Upper lobe of left lung (tissue), 6 donors: ENCODE measurements at regions not wholly inside any gene's neighbourhood (a gene's known extent, or its start where the extent isn't known, plus 50 kb on each side); places are given as distances from the start of the nearest gene placed in this dataset.
"Not testable (repeated sequence)": the region's sequence is repeated elsewhere in the genome, so short reads cannot be mapped to it uniquely, and the experiment has no call there.

ENCODE experiments used
- ATAC-seq, 2 donors: fragments of 200-7000 bp; cut with Tn5 transposase; one replicate each; pipeline ENCODE4 v1.9.1; 2022; ENCODE audit warnings: mild to moderate bottlenecking in 2 of 2, moderate library complexity in 2 of 2; ENCODE audit not compliant: low FRiP score in 2 of 2
- DNase-seq, 2 donors: peaks; one replicate each; pipeline ENCODE4 v3.0.0-alpha.2; 2019 to 2020
- H3K27ac ChIP-seq, 4 donors: fragments of 200-600 bp; sonication (generic); one replicate each; pipeline ENCODE4 v1.5.1; 2016 to 2019
- H3K27me3 ChIP-seq, 4 donors: fragments of 200-600 bp; sonication (generic); one replicate each; pipeline ENCODE4 v1.5.1; 2017 to 2019
- H3K36me3 ChIP-seq, 4 donors: fragments of 200-600 bp; sonication (generic); one replicate each; pipeline ENCODE4 v1.5.1; 2016 to 2019
- H3K4me1 ChIP-seq, 4 donors: fragments of 200-600 bp; sonication (generic); one replicate each; pipeline ENCODE4 v1.5.1; 2018 to 2019
- H3K4me3 ChIP-seq, 4 donors: fragments of 200-600 bp; sonication (generic); one replicate each; pipeline ENCODE4 v1.5.1; 2017 to 2019; ENCODE audit warnings: mild to moderate bottlenecking in 2 of 4, moderate library complexity in 1 of 4
- H3K9me3 ChIP-seq, 4 donors: fragments of 200-600 bp; sonication (generic); one replicate each; pipeline ENCODE4 v1.5.1; 2018 to 2019
- EP300 ChIP-seq, 4 donors: sonication (generic); formaldehyde crosslinking; IDR thresholded peaks; one replicate each; pipeline ENCODE4 v1.5.1; 2017; ENCODE audit warnings: antibody characterized with exemption in 4 of 4, control low read depth in 2 of 4
- POLR2A ChIP-seq, 4 donors: fragments of 450-650 bp; IDR thresholded peaks; one replicate each; pipeline ENCODE4 v1.5.1; 2016 to 2017; ENCODE audit warnings: antibody characterized with exemption in 4 of 4, mild to moderate bottlenecking in 2 of 4
- POLR2AphosphoS5 ChIP-seq, 2 donors: sonication (generic); formaldehyde crosslinking; IDR thresholded peaks; one replicate each; pipeline ENCODE4 v1.5.1; 2017; ENCODE audit warnings: antibody characterized with exemption in 2 of 2
- WGBS, 2 donors: methylation state at CpG; one replicate each; pipeline ENCODE4 v1.1.5; 2017 to 2018; 5-methylcytosine and 5-hydroxymethylcytosine counted together
- TF ChIP-seq, protein P1 (sequence below), 6 experiments: fragments of 450-650 bp in 4 of 6; fragments of 200-600 bp in 2 of 6; sonication (generic) in 2 of 6; IDR thresholded peaks; one replicate each; pipeline ENCODE4 v1.5.1; 2016 to 2019; ENCODE audit warnings: antibody characterized with exemption in 6 of 6
- donor health status: DM: no; HTN: no; CAD: no; lungs with moderate emphysema.
- donor health status: DM: no; HTN: yes; CAD: no; lungs with severe emphysema.

DNA sequence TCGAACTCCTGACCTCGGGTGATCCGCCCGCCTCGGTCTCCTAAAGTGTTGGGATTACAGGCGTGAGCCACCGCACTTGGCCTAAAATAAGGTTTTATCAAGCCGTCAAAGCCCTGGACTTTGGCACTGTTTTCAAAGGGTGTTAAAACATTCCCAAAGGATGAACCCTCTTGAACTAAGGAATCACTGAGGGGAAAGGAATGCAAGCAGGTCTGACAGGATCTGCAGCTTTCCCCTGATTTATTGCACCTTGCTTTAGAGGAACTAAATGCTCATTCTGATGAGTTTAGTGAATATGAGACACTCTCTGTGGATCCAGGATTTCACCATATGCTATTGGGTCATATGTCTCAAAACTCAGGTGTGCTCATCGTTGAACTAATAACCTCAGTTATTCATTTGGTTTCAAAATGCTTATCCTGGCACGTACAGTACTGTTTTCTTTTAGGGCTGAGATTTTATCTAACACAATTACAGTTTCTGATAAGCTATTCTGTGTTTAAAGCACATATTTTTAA lies 63.0 kb upstream of the TSC22D2 start:
- Histone ChIP-seq H3K4me1 (peaks cover 0 to 7% (median 7%) of the 10 kb centered on the region in 4 donors), H3K4me3 (no peak overlapping the region), H3K9me3 (no peaks in the 10 kb centered on the region), H3K27me3 (no peaks in the 10 kb centered on the region), H3K36me3 (no peaks in the 10 kb centered on the region), H3K27ac (no peak overlapping the region)
- 61 to 78% methylated on average over 3 to 10 of the region's 10 CpGs for WGBS, 2 donors
- TF ChIP-seq POLR2A (IDR thresholded peaks at IDR 0.05) (no peak), POLR2AphosphoS5 (IDR thresholded peaks at IDR 0.05) (no peak), EP300 (IDR thresholded peaks at IDR 0.05) (no peak)
- TF ChIP-seq, protein P1, sequence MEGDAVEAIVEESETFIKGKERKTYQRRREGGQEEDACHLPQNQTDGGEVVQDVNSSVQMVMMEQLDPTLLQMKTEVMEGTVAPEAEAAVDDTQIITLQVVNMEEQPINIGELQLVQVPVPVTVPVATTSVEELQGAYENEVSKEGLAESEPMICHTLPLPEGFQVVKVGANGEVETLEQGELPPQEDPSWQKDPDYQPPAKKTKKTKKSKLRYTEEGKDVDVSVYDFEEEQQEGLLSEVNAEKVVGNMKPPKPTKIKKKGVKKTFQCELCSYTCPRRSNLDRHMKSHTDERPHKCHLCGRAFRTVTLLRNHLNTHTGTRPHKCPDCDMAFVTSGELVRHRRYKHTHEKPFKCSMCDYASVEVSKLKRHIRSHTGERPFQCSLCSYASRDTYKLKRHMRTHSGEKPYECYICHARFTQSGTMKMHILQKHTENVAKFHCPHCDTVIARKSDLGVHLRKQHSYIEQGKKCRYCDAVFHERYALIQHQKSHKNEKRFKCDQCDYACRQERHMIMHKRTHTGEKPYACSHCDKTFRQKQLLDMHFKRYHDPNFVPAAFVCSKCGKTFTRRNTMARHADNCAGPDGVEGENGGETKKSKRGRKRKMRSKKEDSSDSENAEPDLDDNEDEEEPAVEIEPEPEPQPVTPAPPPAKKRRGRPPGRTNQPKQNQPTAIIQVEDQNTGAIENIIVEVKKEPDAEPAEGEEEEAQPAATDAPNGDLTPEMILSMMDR (IDR thresholded peaks at IDR 0.05), result no peak
- ATAC-seq (no peak), DNase-seq (no peak)

DNA sequence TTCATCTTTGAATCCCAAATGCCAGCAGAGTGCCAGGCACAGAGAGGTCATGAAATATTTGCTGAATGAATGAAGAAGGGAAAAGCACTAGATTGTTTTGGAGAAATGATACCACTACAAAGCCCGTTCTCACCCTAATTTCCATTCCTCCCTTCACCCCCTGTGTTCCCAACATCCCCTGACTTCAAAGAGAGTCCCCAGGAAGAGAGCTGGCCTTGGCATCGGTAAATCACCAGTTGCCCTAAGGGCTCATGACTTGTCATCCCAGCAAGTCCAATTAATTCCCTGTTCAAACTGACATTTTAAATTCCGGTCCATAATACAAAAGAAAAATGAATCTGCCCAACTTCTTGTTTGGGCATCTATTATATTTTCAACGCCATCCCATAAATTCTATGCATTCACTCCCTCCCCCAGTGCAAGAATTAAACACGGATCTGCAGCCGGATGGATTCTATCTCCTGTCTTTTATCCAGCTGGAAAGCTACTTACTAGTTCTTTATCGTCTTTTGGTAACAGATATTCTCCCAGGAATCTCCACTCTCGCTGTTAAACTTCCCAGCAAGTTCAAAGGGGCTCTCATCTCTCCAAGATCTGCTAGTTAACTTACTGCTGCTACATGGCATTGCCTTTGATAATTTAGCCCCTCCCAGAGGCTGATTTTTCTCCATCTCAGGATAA lies 63.9 kb upstream of the TSC22D2 start:
- WGBS, 2 donors, result 82 to 86% methylated on average over 8 of the region's 8 CpGs
- no peak for TF ChIP-seq POLR2A (IDR thresholded peaks at IDR 0.05)
- no peak for TF ChIP-seq POLR2AphosphoS5 (IDR thresholded peaks at IDR 0.05)
- ATAC-seq (no peak), DNase-seq (no peak)
- no peaks in the 10 kb centered on the region for H3K27me3 ChIP-seq
- H3K27ac ChIP-seq, result no peak overlapping the region
- H3K4me3 ChIP-seq, result no peak overlapping the region
- no peaks in the 10 kb centered on the region for H3K9me3 ChIP-seq
- peaks cover 0 to 7% (median 4%) of the 10 kb centered on the region in 4 donors for H3K4me1 ChIP-seq
- H3K36me3 ChIP-seq, result no peaks in the 10 kb centered on the region

DNA sequence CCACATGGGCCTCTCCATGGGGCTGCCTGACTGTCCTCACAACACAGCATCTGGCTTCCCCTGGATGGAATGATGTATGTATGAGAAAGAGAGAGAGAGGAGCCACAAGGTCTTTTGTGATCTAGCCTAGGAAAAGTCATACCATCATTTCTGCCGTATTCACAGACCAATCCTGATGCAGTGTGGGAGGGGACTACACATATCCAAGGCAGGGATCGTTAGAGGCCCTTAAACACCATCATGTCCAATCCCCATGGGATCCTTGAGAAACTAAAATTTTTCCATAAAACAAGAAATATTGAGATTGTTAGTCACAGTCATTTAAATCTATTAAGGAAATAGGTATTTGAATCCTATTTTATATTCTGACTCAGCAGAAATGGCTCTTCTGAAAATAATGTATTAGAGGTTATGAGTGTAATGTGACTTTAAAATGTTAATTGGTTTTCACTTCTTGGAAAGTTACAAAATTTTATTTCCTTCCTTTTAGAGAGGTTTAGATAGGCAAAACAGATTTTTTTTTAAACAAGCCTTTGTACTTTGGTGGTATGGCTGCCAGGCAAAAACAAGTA lies 65.1 kb upstream of the TSC22D2 start:
- WGBS, 2 donors, result 85 to 94% methylated on average over 2 of the region's 2 CpGs
- H3K4me1 ChIP-seq, result no peaks in the 10 kb centered on the region
- TF ChIP-seq POLR2AphosphoS5 (IDR thresholded peaks at IDR 0.05) (no peak), EP300 (IDR thresholded peaks at IDR 0.05) (no peak), POLR2A (IDR thresholded peaks at IDR 0.05) (no peak)
- TF ChIP-seq, protein P1 (IDR thresholded peaks at IDR 0.05), result no peak
- no peak overlapping the region for H3K4me3 ChIP-seq
- no peaks in the 10 kb centered on the region for H3K36me3 ChIP-seq
- no peaks in the 10 kb centered on the region for H3K9me3 ChIP-seq
- ATAC-seq (no peak), DNase-seq (no peak)
- no peak overlapping the region for H3K27ac ChIP-seq
- H3K27me3 ChIP-seq, result no peaks in the 10 kb centered on the region

DNA sequence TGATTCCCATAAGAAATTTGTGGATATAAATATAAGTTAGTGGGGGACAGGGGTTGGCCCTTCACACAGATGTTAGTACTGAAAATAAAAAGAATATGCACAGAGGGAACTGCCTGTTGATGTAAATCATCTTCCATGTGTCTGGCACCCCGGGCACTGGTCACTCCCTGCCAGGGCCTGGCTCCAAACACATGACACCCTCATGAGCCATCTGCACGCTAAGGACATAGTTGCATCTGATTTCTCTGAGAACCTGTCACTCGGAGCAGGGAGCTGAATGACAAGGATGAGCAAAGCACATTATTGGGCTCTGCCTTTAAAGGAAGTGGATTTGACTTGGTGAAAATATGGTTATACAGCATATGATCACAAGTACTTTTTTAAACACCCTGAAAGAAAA lies 66.2 kb upstream of the TSC22D2 start:
- H3K27me3 ChIP-seq, result no peaks in the 10 kb centered on the region
- H3K4me3 ChIP-seq, result no peak overlapping the region
- H3K4me1 ChIP-seq, result no peaks in the 10 kb centered on the region
- H3K36me3 ChIP-seq, result no peaks in the 10 kb centered on the region
- no peak for ATAC-seq
- no peaks in the 10 kb centered on the region for H3K9me3 ChIP-seq
- TF ChIP-seq EP300 (IDR thresholded peaks at IDR 0.05) (no peak), POLR2AphosphoS5 (IDR thresholded peaks at IDR 0.05) (no peak), POLR2A (IDR thresholded peaks at IDR 0.05) (no peak)
- TF ChIP-seq, protein P1 (IDR thresholded peaks at IDR 0.05), result no peak
- 66 to 76% methylated on average over 3 of the region's 3 CpGs for WGBS, 2 donors
- H3K27ac ChIP-seq, result no peak overlapping the region
- no peak for DNase-seq

DNA sequence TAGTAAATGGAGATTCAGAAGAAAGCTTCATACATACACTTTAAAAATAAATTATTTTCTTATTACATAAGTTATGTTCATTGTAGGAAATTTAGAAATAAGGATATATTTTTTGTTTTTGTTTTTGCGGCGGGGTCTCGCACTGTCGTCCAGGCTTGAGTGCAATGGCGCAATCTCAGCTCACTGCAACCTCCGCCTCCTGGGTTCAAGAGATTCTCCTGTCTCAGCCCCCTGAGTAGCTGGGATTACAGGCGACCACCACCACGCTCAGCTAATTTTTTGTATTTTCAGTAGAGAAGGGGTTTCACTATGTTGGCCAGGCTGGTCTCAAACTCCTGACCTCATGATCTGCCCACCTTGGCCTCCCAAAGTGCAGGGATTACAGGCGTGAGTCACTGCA lies 71.7 kb upstream of the TSC22D2 start:
- not testable (repeated sequence) for H3K27ac ChIP-seq, ATAC-seq, H3K27me3 ChIP-seq, H3K36me3 ChIP-seq, H3K4me3 ChIP-seq, H3K9me3 ChIP-seq, DNase-seq, H3K4me1 ChIP-seq
- WGBS, 2 donors, result 95% methylated on average over 9 of the region's 9 CpGs

DNA sequence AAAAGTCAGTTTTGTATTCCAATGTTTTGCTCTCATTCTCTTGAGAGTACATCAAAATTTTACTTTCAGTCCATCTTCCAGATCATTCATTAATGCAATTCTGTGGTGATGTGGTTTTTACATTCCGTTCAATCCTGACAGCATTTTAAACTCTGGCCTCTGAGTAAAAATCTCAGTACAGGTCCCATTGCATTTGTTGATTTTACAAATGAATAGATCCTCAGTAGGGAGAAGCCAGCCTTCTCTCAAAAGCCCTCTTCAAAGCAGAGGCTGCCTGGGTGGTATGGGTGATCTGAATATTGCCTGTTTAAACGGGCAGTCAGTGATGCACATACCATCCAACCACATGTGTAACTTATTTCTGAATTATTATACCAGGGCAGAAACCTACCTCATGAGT lies 72.5 kb upstream of the TSC22D2 start:
- Histone ChIP-seq H3K4me1 (no peaks in the 10 kb centered on the region), H3K9me3 (no peaks in the 10 kb centered on the region), H3K36me3 (no peaks in the 10 kb centered on the region), H3K27ac (no peak overlapping the region), H3K4me3 (no peak overlapping the region), H3K27me3 (no peaks in the 10 kb centered on the region)
- no peak for TF ChIP-seq EP300 (IDR thresholded peaks at IDR 0.05)
- no peak for TF ChIP-seq POLR2AphosphoS5 (IDR thresholded peaks at IDR 0.05)
- no peak for TF ChIP-seq POLR2A (IDR thresholded peaks at IDR 0.05)
- TF ChIP-seq, protein P1 (IDR thresholded peaks at IDR 0.05), result no peak
- DNase-seq, result no peak
- no peak for ATAC-seq
- WGBS, 2 donors, result 32 to 62% methylated on average over 2 of the region's 2 CpGs
